Thoracic aorta (tissue), 2 donors: ENCODE measurements at regions not wholly inside any gene's neighbourhood (a gene's known extent, or its start where the extent isn't known, plus 50 kb on each side); places are given as distances from the start of the nearest gene placed in this dataset.

Source experiments
- ATAC-seq: fragments of 150-250 bp; one replicate; pipeline ENCODE4 v1.8.0; 2017; ENCODE audit warnings: low read depth; ENCODE audit not compliant: insufficient number of reproducible peaks, low FRiP score
- DNase-seq: peaks from one replicate; pipeline ENCODE4 v3.0.0-alpha.2; 2020; ENCODE audit warnings: low spot score
- H3K27ac ChIP-seq, 2 donors: fragments of 200-600 bp; sonication (generic); 1 replicate in 1 of 2; 2 replicates in 1 of 2; pipeline ENCODE4 v1.5.1; 2016; ENCODE audit warnings: mild to moderate bottlenecking in 2 of 2, moderate library complexity in 2 of 2
- H3K27me3 ChIP-seq: fragments of 200-600 bp; sonication (generic); replicated peaks from 2 replicates; pipeline ENCODE4 v1.6.0; 2016; ENCODE audit warnings: mild to moderate bottlenecking; ENCODE audit not compliant: insufficient read depth
- H3K36me3 ChIP-seq: fragments of 200-600 bp; sonication (generic); one replicate; pipeline ENCODE4 v1.5.1; 2016
- H3K4me1 ChIP-seq, 2 donors: fragments of 200-600 bp; sonication (generic); 1 replicate in 1 of 2; 2 replicates in 1 of 2; pipeline versions ENCODE4 v1.5.1 to v1.6.0; 2016; ENCODE audit warnings: low read depth in 2 of 2, mild to moderate bottlenecking in 1 of 2; ENCODE audit not compliant: control insufficient read depth in 1 of 2
- H3K4me3 ChIP-seq: fragments of 200-600 bp; sonication (generic); 2 replicates; pipeline ENCODE4 v1.5.1; 2016; ENCODE audit warnings: mild to moderate bottlenecking
- H3K9me3 ChIP-seq: fragments of 200-600 bp; sonication (generic); 2 replicates; pipeline ENCODE4 v1.5.1; 2016
- CTCF ChIP-seq: fragments of 200-600 bp; sonication (generic); IDR thresholded peaks from one replicate; pipeline ENCODE4 v1.5.1; 2019; ENCODE audit warnings: antibody characterized with exemption

GRCh38 chr2:79368116-79368630, 144.7 kb upstream of the CTNNA2 start:
- TF ChIP-seq CTCF, result no peak
- DNase-seq (no peak), ATAC-seq (no peak)
- H3K4me3 ChIP-seq, result no peak overlapping the region
- no peaks in the 10 kb centered on the region for H3K9me3 ChIP-seq
- H3K27me3 ChIP-seq, result no peaks in the 10 kb centered on the region
- no peak overlapping the region for H3K27ac ChIP-seq
- no peaks in the 10 kb centered on the region for H3K36me3 ChIP-seq
- no peaks in the 10 kb centered on the region for H3K4me1 ChIP-seq

GRCh38 chr2:79359419-79359818, 153.4 kb upstream of the CTNNA2 start:
- no peak for DNase-seq
- Histone ChIP-seq H3K4me3 (no peak overlapping the region), H3K36me3 (no peaks in the 10 kb centered on the region), H3K4me1 (no peaks in the 10 kb centered on the region), H3K27ac (no peak overlapping the region), H3K27me3 (no peaks in the 10 kb centered on the region), H3K9me3 (peaks cover 3% of the 10 kb centered on the region)
- no peak for TF ChIP-seq CTCF
- ATAC-seq, result no peak

- no peak for TF ChIP-seq CTCF
- H3K27me3 ChIP-seq, result no peaks in the 10 kb centered on the region
- no peak for ATAC-seq
Measured at GRCh38 chr2:79355569-79355968, 157.3 kb upstream of the CTNNA2 start.

GRCh38 chr2:79327460-79327859, 167.9 kb upstream of the REG3A start:
- DNase-seq (no peak), ATAC-seq (no peak)
- no peaks in the 10 kb centered on the region for H3K9me3 ChIP-seq
- H3K4me1 ChIP-seq, result no peaks in the 10 kb centered on the region
- H3K36me3 ChIP-seq, result no peaks in the 10 kb centered on the region
- H3K27me3 ChIP-seq, result no peaks in the 10 kb centered on the region
- TF ChIP-seq CTCF, result no peak
- H3K4me3 ChIP-seq, result no peak overlapping the region
- no peak overlapping the region for H3K27ac ChIP-seq

More at GRCh38 chr2:79355569-79355968, 157.3 kb upstream of the CTNNA2 start:
- Histone ChIP-seq H3K9me3 (no peaks in the 10 kb centered on the region), H3K36me3 (no peaks in the 10 kb centered on the region), H3K27ac (no peak overlapping the region), H3K4me3 (no peak overlapping the region), H3K4me1 (no peaks in the 10 kb centered on the region)
- DNase-seq, result no peak

- Histone ChIP-seq H3K4me1 (no peaks in the 10 kb centered on the region), H3K36me3 (no peaks in the 10 kb centered on the region), H3K9me3 (no peaks in the 10 kb centered on the region), H3K4me3 (no peak overlapping the region), H3K27me3 (no peaks in the 10 kb centered on the region), H3K27ac (no peak overlapping the region)
- no peak for DNase-seq
- no peak for ATAC-seq
- TF ChIP-seq CTCF, result no peak
Measured at GRCh38 chr2:79320871-79321270, 161.3 kb upstream of the REG3A start.
